MM.1S (cell line): ENCODE measurements at regions not wholly inside any gene's neighbourhood (a gene's known extent, or its start where the extent isn't known, plus 50 kb on each side); places are given as distances from the start of the nearest gene placed in this dataset.
"Not testable (repeated sequence)": the region's sequence is repeated elsewhere in the genome, so short reads cannot be mapped to it uniquely, and the experiment has no call there.

ENCODE experiments used
- CTCF ChIP-seq: fragments of 300-600 bp; sonication (generic); IDR thresholded peaks from 2 replicates; pipeline ENCODE4 v1.5.1; 2016; ENCODE audit warnings: antibody characterized with exemption, low read length, mixed read lengths
- EZH2 ChIP-seq: fragments of 300-600 bp; sonication (generic); optimal IDR thresholded peaks from 2 replicates; pipeline ENCODE3; 2017; ENCODE audit warnings: low read depth, mild to moderate bottlenecking, antibody characterized with exemption, low read length, mixed read lengths
- EZH2phosphoT487 ChIP-seq: fragments of 300-600 bp; sonication (generic); IDR thresholded peaks from 2 replicates; pipeline ENCODE4 v1.6.1; 2018; ENCODE audit warnings: antibody characterized with exemption, low read length

DNA sequence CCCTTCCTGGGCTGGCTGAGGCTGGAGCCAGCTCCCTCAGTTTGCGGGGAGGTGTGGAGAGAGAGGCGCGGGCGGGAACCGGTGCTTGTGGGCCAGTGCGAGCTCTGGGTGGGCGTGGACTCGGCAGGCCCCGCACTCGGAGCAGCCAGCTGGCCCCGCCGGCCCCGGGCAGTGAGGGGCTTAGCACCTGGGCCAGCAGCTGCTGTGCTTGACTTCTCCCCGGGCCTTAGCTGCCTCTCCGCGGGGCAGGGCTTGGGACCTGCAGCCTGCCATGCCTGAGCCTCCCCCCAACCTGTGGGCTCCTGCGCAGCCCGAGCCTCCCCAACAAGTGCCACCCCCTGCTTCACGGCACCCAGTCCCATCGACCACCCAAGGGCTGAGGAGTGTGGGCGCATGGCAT is 81.6 kb upstream of the CCNG1 start:
- not testable (repeated sequence) for TF ChIP-seq EZH2, CTCF, EZH2phosphoT487
